HG03460 (cell line): ENCODE measurements at regions not wholly inside any gene's neighbourhood (a gene's known extent, or its start where the extent isn't known, plus 50 kb on each side); places are given as distances from the start of the nearest gene placed in this dataset.

Experiments used
- ATAC-seq: cut with Tn5 transposase; IDR thresholded peaks from one replicate; pipeline ENCODE4 v1.9.1; 2021; ENCODE audit not compliant: unreplicated experiment

GRCh38 chr1:164477343-164477742 is 81.6 kb upstream of the PBX1 start:
- no peak for ATAC-seq

DNA sequence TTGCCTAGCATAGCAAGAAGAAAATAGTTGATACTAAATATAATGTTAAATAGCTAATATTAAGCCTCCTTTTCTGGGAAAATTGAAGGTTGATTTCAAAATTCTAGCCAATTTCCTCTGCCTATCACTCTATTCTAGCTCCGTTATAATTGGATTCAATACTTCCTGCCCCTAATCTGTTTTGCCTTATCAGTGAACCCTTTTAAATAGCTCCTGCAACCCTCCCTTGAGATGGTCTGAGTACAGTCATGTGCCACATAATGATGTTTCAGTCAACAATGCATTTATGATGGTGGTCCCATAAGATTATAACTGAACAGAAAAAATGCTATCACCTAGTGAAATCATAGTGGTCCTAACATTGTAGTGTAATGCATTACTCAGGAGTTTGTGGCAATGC is 79.7 kb upstream of the PBX1 start:
- ATAC-seq = no peak

- ATAC-seq = no peak
These were observed 78.6 kb upstream of the PBX1 start for GRCh38 chr1:164480285-164480907.

GRCh38 chr1:164495905-164496304 is 63.1 kb upstream of the PBX1 start:
- ATAC-seq = no peak

GRCh38 chr1:164498792-164499191 is 60.2 kb upstream of the PBX1 start:
- ATAC-seq = no peak

DNA sequence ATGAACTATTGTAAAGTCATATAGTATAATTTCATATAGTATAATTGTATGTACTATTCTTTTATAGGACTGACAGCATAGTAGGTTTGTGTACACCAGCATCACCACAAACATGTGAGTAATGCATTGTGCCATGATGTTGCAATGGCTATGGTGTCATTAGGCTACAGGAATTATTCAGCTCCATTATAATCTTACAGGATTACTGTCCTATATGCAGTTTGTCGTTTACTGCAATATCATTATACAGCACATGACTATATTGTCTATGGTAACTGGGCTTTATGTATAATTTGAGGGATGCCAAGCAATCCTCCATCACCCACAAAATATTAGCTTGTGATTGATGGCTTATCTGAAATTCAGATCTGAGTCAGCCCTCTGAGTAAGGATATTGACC is 54.2 kb upstream of the PBX1 start:
- ATAC-seq = no peak
